NCI-H524 treated with DMSO at 0.1 percent for 48 hours (cell line): ENCODE measurements at regions not wholly inside any gene's neighbourhood (a gene's known extent, or its start where the extent isn't known, plus 50 kb on each side); places are given as distances from the start of the nearest gene placed in this dataset.

Experiments used
- DNase-seq: peaks from one replicate; lab custom pipeline; 2025; lab: John Stamatoyannopoulos, UW

GRCh38 chr2:52844701-52845423 lies 922.7 kb upstream of the CHAC2 start:
- DNase-seq, result no peak

GRCh38 chr2:52835909-52836308 lies 931.7 kb upstream of the CHAC2 start:
- no peak for DNase-seq

GRCh38 chr2:52831216-52831615 lies 936.4 kb upstream of the CHAC2 start:
- DNase-seq, result no peak

- no peak for DNase-seq
These were observed 939.5 kb upstream of the CHAC2 start for GRCh38 chr2:52828112-52828511.

GRCh38 chr2:52821631-52822030 lies 946.0 kb upstream of the CHAC2 start:
- DNase-seq, result no peak

GRCh38 chr2:52818958-52819357 lies 948.6 kb upstream of the CHAC2 start:
- no peak for DNase-seq

- no peak for DNase-seq
These were observed 957.1 kb upstream of the CHAC2 start for GRCh38 chr2:52810460-52810859.

- DNase-seq, result no peak
These were observed 961.6 kb upstream of the CHAC2 start for GRCh38 chr2:52805901-52806410.

GRCh38 chr2:52794581-52794980 lies 973.0 kb upstream of the CHAC2 start:
- no peak for DNase-seq

GRCh38 chr2:52779446-52779845 lies 988.2 kb upstream of the CHAC2 start:
- no peak for DNase-seq

GRCh38 chr2:52776571-52776970 lies 991.0 kb upstream of the CHAC2 start:
- DNase-seq, result no peak

- no peak for DNase-seq
These were observed 991.9 kb upstream of the CHAC2 start for GRCh38 chr2:52775674-52776073.

- DNase-seq, result no peak
These were observed 1001.9 kb upstream of the CHAC2 start for GRCh38 chr2:52765735-52766134.

- no peak for DNase-seq
These were observed 1017.8 kb upstream of the CHAC2 start for GRCh38 chr2:52749764-52750163.

GRCh38 chr2:52745144-52745543 lies 1022.5 kb upstream of the CHAC2 start:
- no peak for DNase-seq

- DNase-seq, result no peak
These were observed 1034.7 kb upstream of the CHAC2 start for GRCh38 chr2:52732849-52733395.

GRCh38 chr2:52724585-52724984 lies 1043.0 kb upstream of the CHAC2 start:
- DNase-seq, result no peak

GRCh38 chr2:52717836-52718235 lies 1049.8 kb upstream of the CHAC2 start:
- no peak for DNase-seq

- no peak for DNase-seq
These were observed 1056.6 kb upstream of the CHAC2 start for GRCh38 chr2:52710810-52711618.

GRCh38 chr2:52704251-52704650 lies 1063.4 kb upstream of the CHAC2 start:
- no peak for DNase-seq

GRCh38 chr2:52703004-52703403 lies 1064.6 kb upstream of the CHAC2 start:
- DNase-seq, result no peak

GRCh38 chr2:52698408-52698807 lies 1069.2 kb upstream of the CHAC2 start:
- DNase-seq, result no peak

- no peak for DNase-seq
These were observed 1069.9 kb upstream of the CHAC2 start for GRCh38 chr2:52697690-52698089.
